ENCODE measurements at regions not wholly inside any gene's neighbourhood (a gene's known extent, or its start where the extent isn't known, plus 50 kb on each side); places are given as distances from the start of the nearest gene placed in this dataset.

DNA sequence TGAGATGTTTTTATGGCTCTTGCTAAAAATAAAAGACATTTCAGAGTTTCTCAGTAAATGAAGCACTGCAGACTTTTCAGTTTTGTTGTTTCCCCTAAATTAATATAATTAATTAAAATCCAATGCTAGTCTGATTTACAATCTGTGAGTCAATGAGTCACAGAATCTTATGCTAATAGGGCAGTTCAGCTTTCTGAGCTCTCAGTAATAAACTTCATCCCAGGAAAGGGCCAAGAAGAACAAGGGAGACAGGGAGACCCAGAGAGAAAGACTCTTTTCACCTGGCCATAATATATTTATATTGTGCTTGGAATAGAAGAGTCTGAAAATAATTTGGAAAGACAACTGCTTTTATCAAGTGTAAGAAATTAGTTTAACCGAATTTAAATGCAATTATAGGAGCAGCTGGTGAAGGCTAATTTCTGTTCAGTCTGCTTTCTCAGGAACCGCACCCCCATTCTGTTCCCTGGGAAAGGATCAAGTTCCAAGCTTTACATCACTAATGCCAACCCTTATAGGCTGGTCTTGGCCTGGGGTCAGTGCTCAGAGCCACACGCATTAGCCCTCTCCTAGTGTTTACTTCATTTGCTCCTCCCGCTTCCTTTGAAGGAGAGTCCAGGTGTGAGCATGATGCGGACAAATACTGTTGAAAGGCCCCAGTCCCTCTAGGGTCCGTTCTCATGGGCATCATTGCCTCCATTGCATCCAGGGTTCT is 145.6 kb downstream of the ZBTB18 start:
- TF ChIP-seq POLR2AphosphoS5 (IDR thresholded peaks at IDR 0.05; ENCODE audit: low read length), result no peak
- no peak for TF ChIP-seq SMAD1 (IDR thresholded peaks at IDR 0.05; ENCODE audit: low read depth, partially characterized antibody)
